Astrocyte (in vitro differentiated cells and primary cell): ENCODE measurements at regions not wholly inside any gene's neighbourhood (a gene's known extent, or its start where the extent isn't known, plus 50 kb on each side); places are given as distances from the start of the nearest gene placed in this dataset.
A peak's percentile ranks its signal among the peaks of the same experiment; 100 is the strongest.

Experiments used
- EZH2 ChIP-seq: IDR thresholded peaks from 2 replicates; pipeline ENCODE4 v1.6.1; 2012; ENCODE audit warnings: mild to moderate bottlenecking, low read length, inconsistent platforms; ENCODE audit not compliant: insufficient read depth
- TF ChIP-seq, protein P1 (sequence below): IDR thresholded peaks from 2 replicates; pipeline ENCODE4 v1.5.1; 2011; ENCODE audit warnings: low read depth, mild to moderate bottlenecking, inconsistent platforms, low read length, moderate library complexity; ENCODE audit not compliant: insufficient read depth

DNA sequence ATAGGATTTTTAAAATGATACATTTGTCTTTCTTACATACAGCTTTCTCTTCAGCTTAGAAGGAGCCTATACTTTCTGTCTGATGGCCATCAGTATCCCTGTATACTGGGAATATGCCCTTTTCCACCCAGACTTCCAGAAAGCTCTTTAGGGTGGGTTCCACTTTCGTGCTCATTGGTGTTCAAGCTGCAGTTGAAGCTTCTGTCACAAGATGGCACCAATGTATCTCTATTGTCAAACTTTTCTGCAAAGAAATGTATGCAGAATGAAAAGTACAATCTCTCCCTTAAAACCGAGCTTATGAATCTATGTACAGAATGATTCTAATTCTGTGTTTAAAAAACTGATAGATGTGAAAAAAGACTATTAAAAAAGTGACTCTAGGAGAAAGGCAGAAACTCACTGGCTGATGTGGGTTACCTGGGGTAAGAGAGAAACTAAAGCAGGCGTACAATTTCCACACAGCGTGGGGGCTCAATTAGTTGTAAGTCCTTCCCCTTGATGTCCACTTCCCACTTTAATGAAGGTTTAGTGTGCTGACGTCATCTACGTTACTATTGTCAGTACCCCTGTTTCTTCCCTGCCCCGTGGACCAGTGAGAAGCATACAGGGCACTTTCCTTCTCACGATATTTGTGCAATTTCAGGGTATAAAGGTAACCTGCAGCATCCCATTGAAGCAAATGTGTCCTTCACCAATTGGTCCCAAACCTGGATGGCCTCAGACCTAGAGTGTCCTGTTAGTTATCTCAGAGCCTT, 57.3 kb upstream of the TCEAL2 start:
- TF ChIP-seq, protein P1, sequence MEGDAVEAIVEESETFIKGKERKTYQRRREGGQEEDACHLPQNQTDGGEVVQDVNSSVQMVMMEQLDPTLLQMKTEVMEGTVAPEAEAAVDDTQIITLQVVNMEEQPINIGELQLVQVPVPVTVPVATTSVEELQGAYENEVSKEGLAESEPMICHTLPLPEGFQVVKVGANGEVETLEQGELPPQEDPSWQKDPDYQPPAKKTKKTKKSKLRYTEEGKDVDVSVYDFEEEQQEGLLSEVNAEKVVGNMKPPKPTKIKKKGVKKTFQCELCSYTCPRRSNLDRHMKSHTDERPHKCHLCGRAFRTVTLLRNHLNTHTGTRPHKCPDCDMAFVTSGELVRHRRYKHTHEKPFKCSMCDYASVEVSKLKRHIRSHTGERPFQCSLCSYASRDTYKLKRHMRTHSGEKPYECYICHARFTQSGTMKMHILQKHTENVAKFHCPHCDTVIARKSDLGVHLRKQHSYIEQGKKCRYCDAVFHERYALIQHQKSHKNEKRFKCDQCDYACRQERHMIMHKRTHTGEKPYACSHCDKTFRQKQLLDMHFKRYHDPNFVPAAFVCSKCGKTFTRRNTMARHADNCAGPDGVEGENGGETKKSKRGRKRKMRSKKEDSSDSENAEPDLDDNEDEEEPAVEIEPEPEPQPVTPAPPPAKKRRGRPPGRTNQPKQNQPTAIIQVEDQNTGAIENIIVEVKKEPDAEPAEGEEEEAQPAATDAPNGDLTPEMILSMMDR = peak; percentile 26
- TF ChIP-seq EZH2 = no peak
